C4-2B (cell line): ENCODE measurements at regions not wholly inside any gene's neighbourhood (a gene's known extent, or its start where the extent isn't known, plus 50 kb on each side); places are given as distances from the start of the nearest gene placed in this dataset.

Experiments
- H3K27ac ChIP-seq: fragments of 450-650 bp; 2 replicates; pipeline ENCODE4 v1.5.1; 2017
- CTCF ChIP-seq: fragments of 450-650 bp; conservative IDR thresholded peaks from 2 replicates; pipeline ENCODE4 v1.5.1; 2017; ENCODE audit warnings: mild to moderate bottlenecking
- ZFX ChIP-seq: fragments of 450-650 bp; IDR thresholded peaks from 2 replicates; pipeline ENCODE4 v1.6.1; 2017

GRCh38 chr3:118436697-118437262, 597.9 kb downstream of the IGSF11 start:
- TF ChIP-seq CTCF, result no peak
- no peak for TF ChIP-seq ZFX
- no peak overlapping the region for H3K27ac ChIP-seq

- TF ChIP-seq CTCF (no peak), ZFX (no peak)
- H3K27ac ChIP-seq, result no peak overlapping the region
Observed at GRCh38 chr3:118445036-118445435, 589.6 kb downstream of the IGSF11 start.

GRCh38 chr3:118447339-118447738, 587.3 kb downstream of the IGSF11 start:
- TF ChIP-seq CTCF (no peak), ZFX (no peak)
- H3K27ac ChIP-seq, result no peak overlapping the region

GRCh38 chr3:118466795-118467330, 567.8 kb downstream of the IGSF11 start:
- TF ChIP-seq ZFX (no peak), CTCF (no peak)
- H3K27ac ChIP-seq, result no peak overlapping the region

GRCh38 chr3:118468801-118469200, 565.8 kb downstream of the IGSF11 start:
- TF ChIP-seq CTCF (no peak), ZFX (no peak)

GRCh38 chr3:118472586-118472985, 562.1 kb downstream of the IGSF11 start:
- no peak for TF ChIP-seq CTCF
- TF ChIP-seq ZFX, result no peak

More at GRCh38 chr3:118468801-118469200, 565.8 kb downstream of the IGSF11 start:
- H3K27ac ChIP-seq, result no peak overlapping the region

GRCh38 chr3:118473343-118473742, 561.3 kb downstream of the IGSF11 start:
- TF ChIP-seq CTCF, result no peak
- TF ChIP-seq ZFX, result no peak

More at GRCh38 chr3:118472586-118472985, 562.1 kb downstream of the IGSF11 start:
- H3K27ac ChIP-seq, result no peak overlapping the region

More at GRCh38 chr3:118473343-118473742, 561.3 kb downstream of the IGSF11 start:
- no peak overlapping the region for H3K27ac ChIP-seq
